CD14-positive monocyte (primary cell): ENCODE measurements at regions not wholly inside any gene's neighbourhood (a gene's known extent, or its start where the extent isn't known, plus 50 kb on each side); places are given as distances from the start of the nearest gene placed in this dataset.

Experiments used
- DNase-seq, 3 donors: peaks; one replicate each; pipeline ENCODE4 v3.0.0-alpha.2; 2011 to 2022
- H2AFZ ChIP-seq: 2 replicates; pipeline ENCODE4 v1.6.0; 2012; ENCODE audit warnings: mild to moderate bottlenecking, low read depth, low read length, inconsistent platforms; ENCODE audit not compliant: insufficient read depth, poor library complexity, severe bottlenecking
- H3K27ac ChIP-seq, 2 donors: 1 replicate in 1 of 2; 2 replicates in 1 of 2; pipeline ENCODE4 v1.5.1; 2012 to 2013; ENCODE audit warnings: low read length in 2 of 2, control low read depth in 1 of 2, inconsistent platforms in 1 of 2, low read depth in 1 of 2, mild to moderate bottlenecking in 1 of 2
- H3K27me3 ChIP-seq, 2 donors: one replicate each; pipeline versions ENCODE4 v1.6.0 to v1.6.1; 2011 to 2013; ENCODE audit warnings: low read length in 2 of 2; ENCODE audit not compliant: control insufficient read depth in 2 of 2, insufficient read depth in 2 of 2
- H3K36me3 ChIP-seq, 2 donors: replicated peaks in 1 of 2; 1 replicate in 1 of 2; 2 replicates in 1 of 2; pipeline versions ENCODE4 v1.5.1 to v1.6.1; 2012 to 2013; ENCODE audit warnings: low read length in 2 of 2, control low read depth in 1 of 2, inconsistent platforms in 1 of 2, mild to moderate bottlenecking in 1 of 2; ENCODE audit not compliant: insufficient read depth in 2 of 2, control insufficient read depth in 1 of 2
- H3K4me1 ChIP-seq, 2 donors: 1 replicate in 1 of 2; 2 replicates in 1 of 2; pipeline versions ENCODE4 v1.5.1 to v1.6.1; 2012 to 2013; ENCODE audit warnings: low read length in 2 of 2, control low read depth in 1 of 2, inconsistent platforms in 1 of 2, mild to moderate bottlenecking in 1 of 2, moderate library complexity in 1 of 2; ENCODE audit not compliant: insufficient read depth in 2 of 2, control insufficient read depth in 1 of 2
- H3K4me2 ChIP-seq: replicated peaks from 2 replicates; pipeline ENCODE3; 2012; ENCODE audit warnings: low read length, moderate library complexity, mild to moderate bottlenecking; ENCODE audit not compliant: poor library complexity, severe bottlenecking; ENCODE audit errors: extremely low read depth
- H3K4me3 ChIP-seq, 3 experiments: fragments of 200-600 bp in 1 of 3; sonication (generic) in 1 of 3; replicated peaks in 1 of 3; 1 replicate in 2 of 3; 2 replicates in 1 of 3; pipeline ENCODE4 v1.5.1; 2011 to 2013; ENCODE audit warnings: low read length in 3 of 3, mild to moderate bottlenecking in 3 of 3, control low read depth in 2 of 3, low read depth in 2 of 3, inconsistent platforms in 1 of 3, moderate library complexity in 1 of 3
- H3K79me2 ChIP-seq: 2 replicates; pipeline ENCODE4 v1.6.0; 2012; ENCODE audit warnings: mild to moderate bottlenecking, control low read depth, inconsistent platforms, low read length, moderate library complexity; ENCODE audit not compliant: insufficient read depth
- H3K9ac ChIP-seq: 2 replicates; pipeline ENCODE4 v1.6.0; 2017; ENCODE audit warnings: low read length, mild to moderate bottlenecking; ENCODE audit not compliant: insufficient read depth, poor library complexity, severe bottlenecking
- H3K9me3 ChIP-seq, 2 donors: replicated peaks in 1 of 2; 1 replicate in 1 of 2; 2 replicates in 1 of 2; pipeline versions ENCODE4 v1.5.1 to v1.6.1; 2012 to 2013; ENCODE audit warnings: low read length in 2 of 2, control low read depth in 1 of 2; ENCODE audit not compliant: control insufficient read depth in 1 of 2, insufficient read depth in 1 of 2
- H4K20me1 ChIP-seq: 2 replicates; pipeline ENCODE4 v1.6.0; 2012; ENCODE audit warnings: mild to moderate bottlenecking, low read length, control low read depth, moderate library complexity; ENCODE audit not compliant: insufficient read depth
- H3K27ac Mint-ChIP-seq, 7 donors: one replicate each; pipeline ENCODE4 v1.8.0; 2020; ENCODE audit warnings: mild to moderate bottlenecking in 7 of 7, mixed read lengths in 7 of 7, moderate library complexity in 6 of 7, inconsistent platforms in 2 of 7
- H3K27me3 Mint-ChIP-seq, 3 donors: one replicate each; pipeline ENCODE4 v1.8.0; 2021 to 2022; ENCODE audit warnings: low read depth in 3 of 3, mild to moderate bottlenecking in 3 of 3, mixed read lengths in 3 of 3, moderate library complexity in 3 of 3, inconsistent platforms in 1 of 3
- H3K36me3 Mint-ChIP-seq, 2 donors: one replicate each; pipeline ENCODE4 v1.8.0; 2020; ENCODE audit warnings: mixed read lengths in 2 of 2, inconsistent platforms in 1 of 2, mild to moderate bottlenecking in 1 of 2
- H3K4me1 Mint-ChIP-seq: one replicate; pipeline ENCODE4 v1.8.0; 2020; ENCODE audit warnings: mild to moderate bottlenecking, mixed read lengths
- H3K4me3 Mint-ChIP-seq, 2 donors: one replicate each; pipeline ENCODE4 v1.8.0; 2020; ENCODE audit warnings: mild to moderate bottlenecking in 2 of 2, mixed read lengths in 2 of 2, moderate library complexity in 1 of 2
- H3K9me3 Mint-ChIP-seq, 7 donors: one replicate each; pipeline ENCODE4 v1.8.0; 2020 to 2022; ENCODE audit warnings: mixed read lengths in 7 of 7, mild to moderate bottlenecking in 6 of 7, moderate library complexity in 6 of 7, inconsistent platforms in 2 of 7
- CTCF ChIP-seq: fragments of 200-600 bp; IDR thresholded peaks from one replicate; pipeline ENCODE4 v1.8.0; 2022; ENCODE audit warnings: antibody characterized with exemption, mild to moderate bottlenecking
- WGBS: methylation state at CpG from one replicate; pipeline ENCODE4 v1.1.5; 2013; ENCODE audit warnings: missing lambda C conversion rate; ENCODE audit not compliant: insufficient coverage; 5-methylcytosine and 5-hydroxymethylcytosine counted together
- intact Hi-C, 2 donors: fragments of 100-400 bp; cut with micrococcal nuclease; formaldehyde crosslinking; loops; one replicate each; pipeline versions ENCODE4 v1.15.0 to v1.15.1; 2023

GRCh38 chr6:137646484-137646883 lies 152.3 kb upstream of the OLIG3 start:
- H4K20me1 ChIP-seq, result no peaks in the 10 kb centered on the region
- Mint-ChIP-seq H3K27ac (no peak overlapping the region), H3K4me1 (no peaks in the 10 kb centered on the region), H3K36me3 (no peaks in the 10 kb centered on the region), H3K27me3 (peaks cover 2 to 9% (median 7%) of the 10 kb centered on the region in 3 donors), H3K9me3 (peaks cover 0 to 4% (median 0%) of the 10 kb centered on the region in 7 donors), H3K4me3 (no peak overlapping the region)
- H3K79me2 ChIP-seq, result no peaks in the 10 kb centered on the region
- H3K36me3 ChIP-seq, result no peaks in the 10 kb centered on the region
- no peaks in the 10 kb centered on the region for H3K9me3 ChIP-seq
- H2AFZ ChIP-seq, result no peak overlapping the region
- intact Hi-C loops, result no loop called here
- WGBS, result no CpG with 5 or more reads among the region's 1 CpG
- H3K9ac ChIP-seq, result no peak overlapping the region
- no peak for DNase-seq
- no peaks in the 10 kb centered on the region for H3K4me1 ChIP-seq
- H3K27me3 ChIP-seq, result no peaks in the 10 kb centered on the region
- no peak overlapping the region for H3K4me2 ChIP-seq
- no peak overlapping the region for H3K27ac ChIP-seq
- TF ChIP-seq CTCF, result no peak
- no peak overlapping the region for H3K4me3 ChIP-seq

- Histone ChIP-seq H3K4me1 (no peaks in the 10 kb centered on the region), H2AFZ (no peak overlapping the region), H3K4me2 (no peak overlapping the region), H3K4me3 (no peak overlapping the region), H3K9ac (no peak overlapping the region), H3K9me3 (peaks cover 2 to 7% of the 10 kb centered on the region in 2 donors), H3K79me2 (no peaks in the 10 kb centered on the region), H4K20me1 (no peaks in the 10 kb centered on the region), H3K27me3 (no peaks in the 10 kb centered on the region), H3K36me3 (no peaks in the 10 kb centered on the region), H3K27ac (no peak overlapping the region)
- Mint-ChIP-seq H3K4me3 (no peak overlapping the region), H3K27me3 (peaks cover 4 to 9% (median 8%) of the 10 kb centered on the region in 3 donors), H3K4me1 (no peaks in the 10 kb centered on the region), H3K27ac (no peak overlapping the region), H3K36me3 (no peaks in the 10 kb centered on the region), H3K9me3 (peaks cover 3 to 14% (median 8%) of the 10 kb centered on the region in 7 donors)
- TF ChIP-seq CTCF, result no peak
- WGBS, result no CpG with 5 or more reads among the region's 5 CpGs
- no peak for DNase-seq
- intact Hi-C loops, result no loop called here
Observed at GRCh38 chr6:137647762-137648447, 153.7 kb upstream of the OLIG3 start.
